HepG2 (cell line): ENCODE measurements at regions not wholly inside any gene's neighbourhood (a gene's known extent, or its start where the extent isn't known, plus 50 kb on each side); places are given as distances from the start of the nearest gene placed in this dataset.

Source experiments
- ATAC-seq: fragments of 200-7000 bp; cut with Tn5 transposase; 3 replicates; pipeline ENCODE4 v1.9.1; 2020; ENCODE audit warnings: mild to moderate bottlenecking, moderate library complexity
- BruUV-seq: library from RNA; stranded (reverse); fragments of 400-500 nt; replicated peaks from 2 replicates; lab custom pipeline; 2021; lab: Mats Ljungman, UMichigan
- CTCF ChIA-PET: fragments of 300-600 bp; formaldehyde crosslinking; extraction: SDS; loops from one replicate; lab custom pipeline; 2021; ENCODE audit warnings: low total read pairs, inconsistent platforms, low intra/inter-chr PET ratio; lab: Yijun Ruan, JAX
- POLR2A ChIA-PET: fragments of 350-600 bp; sonication (Branson Sonifier 250); formaldehyde crosslinking; loops from one replicate; lab custom pipeline; 2020; ENCODE audit warnings: antibody characterized with exemption, inconsistent platforms; lab: Yijun Ruan, JAX
- DNase-seq: peaks from one replicate; pipeline ENCODE4 v3.0.0-alpha.2; 2015; ENCODE audit warnings: low spot score
- FAIRE-seq: peaks from 3 replicates; lab custom pipeline; 2011; peaks lifted over from hg19 to GRCh38; lab: Jason Lieb, UNC
- H2AFZ ChIP-seq: one replicate; pipeline ENCODE4 v1.6.1; 2011; ENCODE audit warnings: low read length, inconsistent platforms
- H3K27ac ChIP-seq: fragments of 300-600 bp; 3 replicates; pipeline ENCODE4 v1.8.0; 2011; ENCODE audit warnings: mixed run types, mild to moderate bottlenecking, mixed read lengths, low read length, inconsistent platforms; ENCODE audit not compliant: insufficient read depth; ENCODE audit errors: extremely low read length
- H3K27me3 ChIP-seq, 2 experiments: fragments of 200-600 bp in 1 of 2; 2 replicates in 1 of 2; 3 replicates in 1 of 2; pipeline versions ENCODE4 v1.6.0 to v1.8.0; 2011; ENCODE audit warnings: low read length in 2 of 2, mild to moderate bottlenecking in 2 of 2, moderate library complexity in 2 of 2, inconsistent platforms in 1 of 2; ENCODE audit not compliant: insufficient read depth in 2 of 2, control insufficient read depth in 1 of 2
- H3K36me3 ChIP-seq, 2 experiments: fragments of 200-600 bp in 1 of 2; replicated peaks in 1 of 2; 2 replicates in 1 of 2; 3 replicates in 1 of 2; pipeline versions ENCODE4 v1.5.1 to v1.8.0; 2011; ENCODE audit warnings: low read length in 2 of 2, inconsistent platforms in 1 of 2; ENCODE audit not compliant: insufficient read depth in 2 of 2, control insufficient read depth in 1 of 2
- H3K4me1 ChIP-seq: 2 replicates; pipeline ENCODE4 v1.5.1; 2012; ENCODE audit warnings: low read length, inconsistent platforms; ENCODE audit not compliant: insufficient read depth
- H3K4me2 ChIP-seq: 2 replicates; pipeline ENCODE4 v1.6.0; 2011; ENCODE audit warnings: low read depth, low read length, inconsistent platforms
- H3K4me3 ChIP-seq, 3 experiments: fragments of 200-600 bp in 1 of 3; sonication (generic), shearing (Covaris generic) in 1 of 3; replicated peaks in 1 of 3; 2 replicates each; pipeline ENCODE4 v1.5.1; 2011 to 2016; ENCODE audit warnings: low read length in 3 of 3, inconsistent platforms in 2 of 3, low read depth in 2 of 3, mild to moderate bottlenecking in 2 of 3, control low read depth in 1 of 3, mixed read lengths in 1 of 3; ENCODE audit not compliant: insufficient read depth in 1 of 3
- H3K79me2 ChIP-seq: one replicate; pipeline ENCODE4 v1.6.1; 2011; ENCODE audit warnings: low read length, inconsistent platforms; ENCODE audit not compliant: insufficient read depth
- H3K9ac ChIP-seq: 2 replicates; pipeline ENCODE4 v1.6.0; 2011; ENCODE audit warnings: mild to moderate bottlenecking, low read depth, low read length, inconsistent platforms; ENCODE audit not compliant: insufficient read depth
- H3K9me3 ChIP-seq: 2 replicates; pipeline ENCODE4 v1.5.1; 2012; ENCODE audit warnings: mild to moderate bottlenecking, low read length
- H4K20me1 ChIP-seq: 2 replicates; pipeline ENCODE4 v1.6.0; 2011; ENCODE audit warnings: inconsistent platforms, mild to moderate bottlenecking, low read length, moderate library complexity; ENCODE audit not compliant: insufficient read depth
- ETV6 ChIP-seq: sonication (generic); formaldehyde crosslinking; conservative IDR thresholded peaks from 2 replicates; pipeline ENCODE4 v1.4.0; 2020; ENCODE audit warnings: missing genetic modification reagents
- GATAD2A ChIP-seq: IDR thresholded peaks from 2 replicates; pipeline ENCODE4 v1.6.1; 2016
- ONECUT2 ChIP-seq: sonication (generic); formaldehyde crosslinking; IDR thresholded peaks from 2 replicates; pipeline ENCODE4 v1.4.0; 2020; ENCODE audit warnings: missing genetic modification reagents
- SMYD3 ChIP-seq: sonication (generic); formaldehyde crosslinking; IDR thresholded peaks from 2 replicates; pipeline ENCODE4 v1.8.1; 2023; ENCODE audit warnings: mild to moderate bottlenecking, missing genetic modification reagents
- SP140L ChIP-seq: sonication (generic); formaldehyde crosslinking; IDR thresholded peaks from 2 replicates; pipeline ENCODE4 v1.4.0; 2020; ENCODE audit warnings: missing genetic modification reagents, borderline replicate concordance
- ZBTB34 ChIP-seq: sonication (generic); formaldehyde crosslinking; IDR thresholded peaks from 2 replicates; pipeline ENCODE4 v1.8.0; 2022; ENCODE audit warnings: mild to moderate bottlenecking, missing genetic modification reagents
- ZNF749 ChIP-seq: sonication (generic); formaldehyde crosslinking; IDR thresholded peaks from 2 replicates; pipeline ENCODE4 v1.8.0; 2022; ENCODE audit warnings: mild to moderate bottlenecking, missing genetic modification reagents, moderate library complexity, borderline replicate concordance
- ZNF816 ChIP-seq: sonication (generic); formaldehyde crosslinking; IDR thresholded peaks from 2 replicates; pipeline ENCODE4 v1.8.0; 2022; ENCODE audit warnings: missing genetic modification reagents, mild to moderate bottlenecking, borderline replicate concordance
- WGBS: methylation state at CpG from one replicate; pipeline ENCODE4 v1.1.6; 2017; ENCODE audit warnings: low lambda C conversion rate; 5-methylcytosine and 5-hydroxymethylcytosine counted together
- in situ Hi-C: cut with HindIII; loops from 2 replicates; pipeline ENCODE4 v1.10.0; 2017; ENCODE audit warnings: low pct_unique_long_range_greater_than_20kb; ENCODE audit not compliant: extremely low pct_ligation_motif_present
- intact Hi-C: fragments of 100-400 bp; cut with micrococcal nuclease; formaldehyde crosslinking; loops from one replicate; pipeline ENCODE4 v1.10.0; 2022; ENCODE audit not compliant: unreplicated experiment

- H3K79me2 ChIP-seq = no peaks in the 10 kb centered on the region
- TF ChIP-seq ZNF816 (no peak), SP140L (CRISPR knock-in tag) (no peak), ONECUT2 (CRISPR knock-in tag) (no peak), SMYD3 (CRISPR knock-in tag) (no peak), ETV6 (CRISPR knock-in tag) (no peak), GATAD2A (CRISPR knock-in tag) (no peak), ZBTB34 (CRISPR knock-in tag) (no peak)
- CTCF ChIA-PET = no interaction called here
- H3K27me3 ChIP-seq = no peaks in the 10 kb centered on the region
- DNase-seq (no peak), FAIRE-seq (no peak), ATAC-seq (no peak)
- H3K4me1 ChIP-seq = no peaks in the 10 kb centered on the region
- no peak overlapping the region for H3K27ac ChIP-seq
- no peak overlapping the region for H2AFZ ChIP-seq
- intact Hi-C loops = no loop called here
- WGBS = 27% methylated on average over 4 of the region's 4 CpGs
- no peak overlapping the region for H3K9ac ChIP-seq
- no peaks in the 10 kb centered on the region for H3K36me3 ChIP-seq
- in situ Hi-C loops = no loop called here
- no peaks in the 10 kb centered on the region for H3K9me3 ChIP-seq
- POLR2A ChIA-PET = no interaction called here
- BruUV-seq = no TSS peak
- H3K4me3 ChIP-seq = no peak overlapping the region
- H3K4me2 ChIP-seq = no peak overlapping the region
- no peaks in the 10 kb centered on the region for H4K20me1 ChIP-seq
Observed at GRCh38 chr2:59956981-59957380, 596.5 kb downstream of the BCL11A start.

DNA sequence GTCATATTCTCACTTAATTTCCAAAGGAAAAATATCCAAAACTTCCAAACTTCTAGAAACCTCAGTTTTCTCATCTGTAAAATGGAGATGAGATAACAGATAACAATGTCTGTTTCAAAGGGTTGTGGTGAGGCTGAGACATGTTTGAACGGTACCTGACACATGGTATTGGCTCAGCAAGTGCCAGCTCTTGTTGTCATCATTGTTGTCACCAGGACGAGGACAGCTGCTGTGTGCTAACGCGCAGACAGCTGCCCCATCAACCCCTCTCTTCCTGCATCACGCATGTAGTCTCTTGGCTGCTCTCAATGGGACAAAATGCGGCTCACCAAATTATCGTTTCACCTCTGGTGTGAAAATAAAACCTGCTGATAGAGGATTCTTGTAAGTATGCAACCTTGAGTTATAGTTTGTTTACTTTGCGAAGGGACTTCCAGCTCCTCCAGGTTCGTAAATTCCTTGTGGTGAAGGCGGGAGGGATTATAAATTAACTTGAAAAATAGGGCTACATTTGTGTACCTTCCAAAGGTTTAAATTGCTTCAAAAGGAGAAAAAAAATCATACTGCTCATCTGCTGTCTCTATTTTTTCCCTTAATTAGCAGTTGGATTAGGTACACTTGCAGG is 605.4 kb downstream of the BCL11A start:
- BruUV-seq = no TSS peak
- Histone ChIP-seq H3K4me2 (no peak overlapping the region), H3K4me3 (no peak overlapping the region), H2AFZ (no peak overlapping the region), H3K9me3 (no peaks in the 10 kb centered on the region), H3K79me2 (no peaks in the 10 kb centered on the region), H3K27ac (no peak overlapping the region), H3K9ac (no peak overlapping the region), H3K36me3 (no peaks in the 10 kb centered on the region), H3K27me3 (no peaks in the 10 kb centered on the region), H3K4me1 (no peaks in the 10 kb centered on the region), H4K20me1 (no peaks in the 10 kb centered on the region)
- DNase-seq = no peak
- POLR2A ChIA-PET = no interaction called here
- FAIRE-seq = no peak
- TF ChIP-seq ZNF749 (CRISPR knock-in tag) = no peak
- WGBS = 29% methylated on average over 10 of the region's 10 CpGs
- CTCF ChIA-PET = no interaction called here
- intact Hi-C loops (no loop called here), in situ Hi-C loops (no loop called here)
- ATAC-seq = no peak
